GM21529 (cell line): ENCODE measurements at regions not wholly inside any gene's neighbourhood (a gene's known extent, or its start where the extent isn't known, plus 50 kb on each side); places are given as distances from the start of the nearest gene placed in this dataset.
A peak's percentile ranks its signal among the peaks of the same experiment; 100 is the strongest.
"Not testable (repeated sequence)": the region's sequence is repeated elsewhere in the genome, so short reads cannot be mapped to it uniquely, and the experiment has no call there.

Source experiments
- ATAC-seq: cut with Tn5 transposase; IDR thresholded peaks from one replicate; pipeline ENCODE4 v1.9.1; 2021; ENCODE audit not compliant: unreplicated experiment

- no peak for ATAC-seq
Observed at GRCh38 chr2:89831641-89832498, 1140.4 kb downstream of the RPIA start.

- peak; percentile 47 for ATAC-seq
Observed at GRCh38 chr2:89833116-89833779, 1141.8 kb downstream of the RPIA start.

GRCh38 chr2:89833780-89834117, 1142.3 kb downstream of the RPIA start:
- no peak for ATAC-seq

GRCh38 chr2:89834306-89834705, 1142.8 kb downstream of the RPIA start:
- ATAC-seq = no peak

- ATAC-seq = not testable (repeated sequence)
Observed at GRCh38 chr2:89836326-89836725, 1144.9 kb downstream of the RPIA start.

- ATAC-seq = no peak
Observed at GRCh38 chr2:89837962-89838625, 1146.6 kb downstream of the RPIA start.

- ATAC-seq = not testable (repeated sequence)
Observed at GRCh38 chr2:89840175-89840574, 1148.7 kb downstream of the RPIA start.

GRCh38 chr2:89840781-89841475, 1149.5 kb downstream of the RPIA start:
- ATAC-seq = not testable (repeated sequence)

- no peak for ATAC-seq
Observed at GRCh38 chr2:89841476-89841840, 1150.0 kb downstream of the RPIA start.

GRCh38 chr2:89842180-89842908, 1150.9 kb downstream of the RPIA start:
- no peak for ATAC-seq

- ATAC-seq = no peak
Observed at GRCh38 chr2:89844221-89844943, 1152.9 kb downstream of the RPIA start.

- ATAC-seq = no peak
Observed at GRCh38 chr2:89845532-89845931, 1154.1 kb downstream of the RPIA start.

GRCh38 chr2:89848114-89848513, 1156.6 kb downstream of the RPIA start:
- ATAC-seq = no peak

- no peak for ATAC-seq
Observed at GRCh38 chr2:89848763-89849368, 1157.4 kb downstream of the RPIA start.

- ATAC-seq = no peak
Observed at GRCh38 chr2:89849731-89850130, 1158.3 kb downstream of the RPIA start.

GRCh38 chr2:89850481-89850880, 1159.0 kb downstream of the RPIA start:
- ATAC-seq = no peak

- no peak for ATAC-seq
Observed at GRCh38 chr2:89850881-89851582, 1159.6 kb downstream of the RPIA start.

GRCh38 chr2:89851583-89851905, 1160.1 kb downstream of the RPIA start:
- ATAC-seq = no peak

- not testable (repeated sequence) for ATAC-seq
Observed at GRCh38 chr2:89853427-89853826, 1162.0 kb downstream of the RPIA start.
